ENCODE measurements at regions not wholly inside any gene's neighbourhood (a gene's known extent, or its start where the extent isn't known, plus 50 kb on each side); places are given as distances from the start of the nearest gene placed in this dataset.

- 16% methylated on average over 4 of the region's 4 CpGs for WGBS (ENCODE audit: missing lambda C conversion rate)
- Histone ChIP-seq H3K4me3 (no peak overlapping the region), H3K27ac (no peak overlapping the region), H3K4me1 (no peaks in the 10 kb centered on the region), H3K9me3 (no peaks in the 10 kb centered on the region), H3K4me2 (no peak overlapping the region)
- TF ChIP-seq HOXA7 (CRISPR knock-in tag; IDR thresholded peaks at IDR 0.05) (no peak), ZSCAN20 (CRISPR knock-in tag; IDR thresholded peaks at IDR 0.05) (no peak), CBX8 (IDR thresholded peaks at IDR 0.05) (no peak), RAD21 (conservative IDR thresholded peaks at IDR 0.05 in 1 of 2, IDR thresholded peaks at IDR 0.05 in 1 of 2) (no peak), GATA3 (IDR thresholded peaks at IDR 0.05; ENCODE audit: borderline replicate concordance) (no peak), CBX2 (IDR thresholded peaks at IDR 0.05; ENCODE audit: borderline replicate concordance, low read depth) (no peak), ZNF302 (CRISPR knock-in tag; IDR thresholded peaks at IDR 0.05) (no peak), NFE2L2 (conservative IDR thresholded peaks at IDR 0.05; ENCODE audit: low read length) (no peak), FOSL2 (IDR thresholded peaks at IDR 0.05) (no peak), FOSL2 (CRISPR knock-in tag; IDR thresholded peaks at IDR 0.05) (no peak), USF2 (IDR thresholded peaks at IDR 0.05) (no peak), RNF2 (IDR thresholded peaks at IDR 0.05; ENCODE audit: borderline replicate concordance, low read depth) (no peak), POLR2AphosphoS2 (conservative IDR thresholded peaks at IDR 0.05; ENCODE audit: low read length) (no peak), KDM1A (IDR thresholded peaks at IDR 0.05; ENCODE audit: low read depth) (no peak), PHF8 (IDR thresholded peaks at IDR 0.05; ENCODE audit: borderline replicate concordance, low read depth) (no peak), CHD4 (IDR thresholded peaks at IDR 0.05; ENCODE audit: borderline replicate concordance) (no peak), HDAC2 (IDR thresholded peaks at IDR 0.05) (no peak), ZFP36 (IDR thresholded peaks at IDR 0.05; ENCODE audit: borderline replicate concordance, partially characterized antibody) (no peak), HEYL (CRISPR knock-in tag; IDR thresholded peaks at IDR 0.05) (no peak)
- TF ChIP-seq, protein P1, sequence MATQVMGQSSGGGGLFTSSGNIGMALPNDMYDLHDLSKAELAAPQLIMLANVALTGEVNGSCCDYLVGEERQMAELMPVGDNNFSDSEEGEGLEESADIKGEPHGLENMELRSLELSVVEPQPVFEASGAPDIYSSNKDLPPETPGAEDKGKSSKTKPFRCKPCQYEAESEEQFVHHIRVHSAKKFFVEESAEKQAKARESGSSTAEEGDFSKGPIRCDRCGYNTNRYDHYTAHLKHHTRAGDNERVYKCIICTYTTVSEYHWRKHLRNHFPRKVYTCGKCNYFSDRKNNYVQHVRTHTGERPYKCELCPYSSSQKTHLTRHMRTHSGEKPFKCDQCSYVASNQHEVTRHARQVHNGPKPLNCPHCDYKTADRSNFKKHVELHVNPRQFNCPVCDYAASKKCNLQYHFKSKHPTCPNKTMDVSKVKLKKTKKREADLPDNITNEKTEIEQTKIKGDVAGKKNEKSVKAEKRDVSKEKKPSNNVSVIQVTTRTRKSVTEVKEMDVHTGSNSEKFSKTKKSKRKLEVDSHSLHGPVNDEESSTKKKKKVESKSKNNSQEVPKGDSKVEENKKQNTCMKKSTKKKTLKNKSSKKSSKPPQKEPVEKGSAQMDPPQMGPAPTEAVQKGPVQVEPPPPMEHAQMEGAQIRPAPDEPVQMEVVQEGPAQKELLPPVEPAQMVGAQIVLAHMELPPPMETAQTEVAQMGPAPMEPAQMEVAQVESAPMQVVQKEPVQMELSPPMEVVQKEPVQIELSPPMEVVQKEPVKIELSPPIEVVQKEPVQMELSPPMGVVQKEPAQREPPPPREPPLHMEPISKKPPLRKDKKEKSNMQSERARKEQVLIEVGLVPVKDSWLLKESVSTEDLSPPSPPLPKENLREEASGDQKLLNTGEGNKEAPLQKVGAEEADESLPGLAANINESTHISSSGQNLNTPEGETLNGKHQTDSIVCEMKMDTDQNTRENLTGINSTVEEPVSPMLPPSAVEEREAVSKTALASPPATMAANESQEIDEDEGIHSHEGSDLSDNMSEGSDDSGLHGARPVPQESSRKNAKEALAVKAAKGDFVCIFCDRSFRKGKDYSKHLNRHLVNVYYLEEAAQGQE (IDR thresholded peaks at IDR 0.05) = no peak
- TF ChIP-seq, protein P2, sequence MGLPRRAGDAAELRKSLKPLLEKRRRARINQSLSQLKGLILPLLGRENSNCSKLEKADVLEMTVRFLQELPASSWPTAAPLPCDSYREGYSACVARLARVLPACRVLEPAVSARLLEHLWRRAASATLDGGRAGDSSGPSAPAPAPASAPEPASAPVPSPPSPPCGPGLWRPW (IDR thresholded peaks at IDR 0.05) = no peak
- FAIRE-seq (no peak), DNase-seq (ENCODE audit: low read depth in 1 of 2, low spot score in 1 of 2) (no peak), ATAC-seq (no peak)
- CTCF ChIA-PET = no interaction called here
- POLR2A ChIA-PET = no interaction called here
Measured at GRCh38 chr4:36692586-36692985, 411.2 kb downstream of the DTHD1 start.

- no peak overlapping the region for H3K4me2 ChIP-seq
- ATAC-seq = no peak
- ChIA-PET CTCF (no interaction called here), POLR2A (no interaction called here)
- DNase-seq (ENCODE audit: low read depth in 1 of 2, low spot score in 1 of 2) = no peak
- TF ChIP-seq, protein P1 (IDR thresholded peaks at IDR 0.05) = no peak
- TF ChIP-seq ZNF302 (CRISPR knock-in tag; IDR thresholded peaks at IDR 0.05) (no peak), ZSCAN20 (CRISPR knock-in tag; IDR thresholded peaks at IDR 0.05) (no peak), HEYL (CRISPR knock-in tag; IDR thresholded peaks at IDR 0.05) (no peak), FOSB (CRISPR knock-in tag; IDR thresholded peaks at IDR 0.05) (no peak)
- no peaks in the 10 kb centered on the region for H3K9me3 ChIP-seq
- H3K4me1 ChIP-seq = no peaks in the 10 kb centered on the region
- H3K4me3 ChIP-seq = no peak overlapping the region
- no peak for FAIRE-seq
- 0% methylated on average over 1 of the region's 1 CpG for WGBS (ENCODE audit: missing lambda C conversion rate)
- no peak overlapping the region for H3K27ac ChIP-seq
Measured at GRCh38 chr4:36702245-36702644, 420.8 kb downstream of the DTHD1 start.
